ENCODE measurements at regions not wholly inside any gene's neighbourhood (a gene's known extent, or its start where the extent isn't known, plus 50 kb on each side); places are given as distances from the start of the nearest gene placed in this dataset.

DNA sequence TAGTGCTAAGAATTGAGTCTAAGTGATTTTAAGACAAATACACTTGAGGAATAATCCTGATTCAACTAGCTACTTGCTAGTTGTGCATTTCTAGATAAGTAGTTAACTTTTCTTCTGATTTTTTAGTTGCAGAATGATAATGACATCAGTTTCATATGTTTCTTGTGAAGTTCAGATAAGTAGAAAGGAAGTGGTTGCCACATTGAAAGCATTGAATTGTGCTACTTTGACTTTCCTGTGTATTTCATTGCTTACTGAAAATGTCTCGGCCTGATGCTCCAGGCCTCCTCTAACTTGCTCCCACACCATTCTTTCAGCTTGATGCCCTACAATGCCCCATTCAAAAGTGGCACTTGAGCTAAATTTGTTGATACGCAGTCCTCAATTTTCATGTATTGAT, 980.0 kb downstream of the TMTC2 start:
- H3K9ac ChIP-seq (ENCODE audit: low read length in 3 of 3), result no peak overlapping the region
- no peak for DNase-seq
- H3K36me3 ChIP-seq (ENCODE audit: control insufficient read depth in 2 of 3, insufficient read depth in 3 of 3, low read length in 3 of 3), result no peaks in the 10 kb centered on the region
- H3K27ac ChIP-seq (ENCODE audit: low read depth in 2 of 2, low read length in 2 of 2), result no peak overlapping the region
- no peak overlapping the region for H3K4me3 ChIP-seq (ENCODE audit: low read length in 3 of 3)
- no peak for FAIRE-seq
- intact Hi-C loops (cut with DNase I), result no loop called here
- TF ChIP-seq, protein P1, sequence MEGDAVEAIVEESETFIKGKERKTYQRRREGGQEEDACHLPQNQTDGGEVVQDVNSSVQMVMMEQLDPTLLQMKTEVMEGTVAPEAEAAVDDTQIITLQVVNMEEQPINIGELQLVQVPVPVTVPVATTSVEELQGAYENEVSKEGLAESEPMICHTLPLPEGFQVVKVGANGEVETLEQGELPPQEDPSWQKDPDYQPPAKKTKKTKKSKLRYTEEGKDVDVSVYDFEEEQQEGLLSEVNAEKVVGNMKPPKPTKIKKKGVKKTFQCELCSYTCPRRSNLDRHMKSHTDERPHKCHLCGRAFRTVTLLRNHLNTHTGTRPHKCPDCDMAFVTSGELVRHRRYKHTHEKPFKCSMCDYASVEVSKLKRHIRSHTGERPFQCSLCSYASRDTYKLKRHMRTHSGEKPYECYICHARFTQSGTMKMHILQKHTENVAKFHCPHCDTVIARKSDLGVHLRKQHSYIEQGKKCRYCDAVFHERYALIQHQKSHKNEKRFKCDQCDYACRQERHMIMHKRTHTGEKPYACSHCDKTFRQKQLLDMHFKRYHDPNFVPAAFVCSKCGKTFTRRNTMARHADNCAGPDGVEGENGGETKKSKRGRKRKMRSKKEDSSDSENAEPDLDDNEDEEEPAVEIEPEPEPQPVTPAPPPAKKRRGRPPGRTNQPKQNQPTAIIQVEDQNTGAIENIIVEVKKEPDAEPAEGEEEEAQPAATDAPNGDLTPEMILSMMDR (IDR thresholded peaks at IDR 0.05; ENCODE audit: borderline replicate concordance, extremely low read depth, insufficient read depth), result no peak
- no peaks in the 10 kb centered on the region for H3K27me3 ChIP-seq (ENCODE audit: control insufficient read depth, insufficient read depth, low read length)
- peaks cover 0 to 3% (median 0%) of the 10 kb centered on the region in 3 donors for H3K9me3 ChIP-seq (ENCODE audit: control insufficient read depth in 2 of 3, insufficient read depth in 1 of 3, low read length in 3 of 3)
- H3K4me1 ChIP-seq (ENCODE audit: control insufficient read depth in 2 of 3, insufficient read depth in 2 of 3, low read depth in 1 of 3, low read length in 3 of 3), result no peaks in the 10 kb centered on the region

DNA sequence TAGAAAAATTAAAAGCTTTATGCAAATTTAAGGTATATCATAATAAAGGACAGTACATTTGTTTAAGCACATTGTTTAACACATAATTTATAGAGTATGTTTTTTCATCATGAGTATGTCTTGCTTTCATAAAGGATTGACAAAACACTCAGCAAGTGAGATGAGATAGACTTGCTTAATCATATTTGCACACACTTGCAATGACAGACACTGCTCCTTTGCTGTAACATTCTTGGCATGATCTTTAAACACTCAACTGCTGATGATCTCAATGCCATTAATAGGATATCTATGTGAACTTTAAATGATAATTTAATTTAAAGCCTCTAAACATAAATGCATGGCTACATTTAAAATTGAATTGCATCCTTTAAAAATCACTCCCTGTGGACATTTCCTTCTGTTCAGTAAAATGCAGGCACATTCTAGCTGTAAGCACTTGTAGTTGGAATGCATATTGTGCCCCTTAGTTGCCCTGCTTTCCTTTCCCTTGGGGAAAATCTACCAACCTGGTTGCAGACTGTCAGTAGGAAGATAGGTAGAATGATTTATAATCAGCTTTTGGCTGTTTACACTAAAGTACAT, 979.0 kb downstream of the TMTC2 start:
- H3K36me3 ChIP-seq (ENCODE audit: control insufficient read depth in 2 of 3, insufficient read depth in 3 of 3, low read length in 3 of 3), result no peaks in the 10 kb centered on the region
- no peaks in the 10 kb centered on the region for H3K4me1 ChIP-seq (ENCODE audit: control insufficient read depth in 2 of 3, insufficient read depth in 2 of 3, low read depth in 1 of 3, low read length in 3 of 3)
- H3K27ac ChIP-seq (ENCODE audit: low read depth in 2 of 2, low read length in 2 of 2), result no peak overlapping the region
- no peaks in the 10 kb centered on the region for H3K9me3 ChIP-seq (ENCODE audit: control insufficient read depth in 2 of 3, insufficient read depth in 1 of 3, low read length in 3 of 3)
- no peak overlapping the region for H3K4me3 ChIP-seq (ENCODE audit: low read length in 3 of 3)
- TF ChIP-seq, protein P1 (IDR thresholded peaks at IDR 0.05; ENCODE audit: borderline replicate concordance, extremely low read depth, insufficient read depth), result no peak
- no peak overlapping the region for H3K9ac ChIP-seq (ENCODE audit: low read length in 3 of 3)
- H3K27me3 ChIP-seq (ENCODE audit: control insufficient read depth, insufficient read depth, low read length), result no peaks in the 10 kb centered on the region
- DNase-seq (no peak), FAIRE-seq (no peak)
- intact Hi-C loops (cut with DNase I), result no loop called here

DNA sequence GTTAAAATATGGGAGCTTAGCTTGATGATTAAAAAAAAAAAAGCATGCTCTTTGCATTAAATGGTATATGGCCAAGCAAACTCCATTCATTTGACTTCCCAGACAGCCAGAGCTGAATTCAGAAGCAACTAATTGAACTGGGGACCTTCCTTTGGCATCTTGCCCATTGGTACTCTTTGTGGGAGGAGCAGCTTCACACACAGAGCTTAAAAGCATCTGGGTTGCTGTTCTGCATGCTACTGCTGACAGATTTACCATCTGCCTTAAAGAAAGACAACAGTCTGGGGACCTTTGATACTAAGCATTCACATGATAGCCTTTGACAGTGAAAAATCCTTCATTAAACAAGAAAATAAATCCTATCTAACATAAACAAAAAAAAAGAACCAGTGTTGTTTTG, 977.9 kb downstream of the TMTC2 start:
- H3K9ac ChIP-seq (ENCODE audit: low read length in 3 of 3), result no peak overlapping the region
- H3K4me1 ChIP-seq (ENCODE audit: control insufficient read depth in 2 of 3, insufficient read depth in 2 of 3, low read depth in 1 of 3, low read length in 3 of 3), result no peaks in the 10 kb centered on the region
- FAIRE-seq (no peak), DNase-seq (peak in 4 of 5 donors; percentile 36 to 68 (median 40))
- H3K27ac ChIP-seq (ENCODE audit: low read depth in 2 of 2, low read length in 2 of 2), result no peak overlapping the region
- no peak overlapping the region for H3K4me3 ChIP-seq (ENCODE audit: low read length in 3 of 3)
- no peaks in the 10 kb centered on the region for H3K27me3 ChIP-seq (ENCODE audit: control insufficient read depth, insufficient read depth, low read length)
- no peaks in the 10 kb centered on the region for H3K36me3 ChIP-seq (ENCODE audit: control insufficient read depth in 2 of 3, insufficient read depth in 3 of 3, low read length in 3 of 3)
- TF ChIP-seq, protein P1 (IDR thresholded peaks at IDR 0.05; ENCODE audit: borderline replicate concordance, extremely low read depth, insufficient read depth), result no peak
- no peaks in the 10 kb centered on the region for H3K9me3 ChIP-seq (ENCODE audit: control insufficient read depth in 2 of 3, insufficient read depth in 1 of 3, low read length in 3 of 3)
- intact Hi-C loops (cut with DNase I), result no loop called here
